GM12872 (cell line): ENCODE measurements at regions not wholly inside any gene's neighbourhood (a gene's known extent, or its start where the extent isn't known, plus 50 kb on each side); places are given as distances from the start of the nearest gene placed in this dataset.

Experiments used
- TF ChIP-seq, protein P1 (sequence below): IDR thresholded peaks from 3 replicates; pipeline ENCODE4 v1.5.1; 2011; ENCODE audit warnings: low read depth, mild to moderate bottlenecking, low read length, moderate library complexity; ENCODE audit not compliant: insufficient read depth

DNA sequence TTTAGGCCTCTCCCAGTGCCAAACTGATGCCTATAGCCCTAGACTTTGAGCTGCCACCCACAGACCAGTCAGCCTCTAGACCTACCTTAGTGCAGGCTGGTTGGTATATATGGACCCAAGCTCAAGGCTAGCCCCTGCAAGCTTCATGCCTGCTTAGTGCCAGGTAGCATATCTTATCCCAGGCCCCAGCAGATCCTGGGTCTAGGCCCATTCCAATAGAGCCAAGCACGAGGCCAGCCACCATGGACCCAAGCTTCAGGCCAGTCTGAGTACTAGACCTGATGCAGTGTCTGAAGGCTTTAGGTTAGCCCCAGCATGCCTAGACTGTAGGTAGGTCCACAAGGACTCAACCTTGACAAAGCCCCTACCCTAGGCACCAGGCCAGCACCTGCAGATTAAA is 1081.7 kb downstream of the JRKL start:
- TF ChIP-seq, protein P1, sequence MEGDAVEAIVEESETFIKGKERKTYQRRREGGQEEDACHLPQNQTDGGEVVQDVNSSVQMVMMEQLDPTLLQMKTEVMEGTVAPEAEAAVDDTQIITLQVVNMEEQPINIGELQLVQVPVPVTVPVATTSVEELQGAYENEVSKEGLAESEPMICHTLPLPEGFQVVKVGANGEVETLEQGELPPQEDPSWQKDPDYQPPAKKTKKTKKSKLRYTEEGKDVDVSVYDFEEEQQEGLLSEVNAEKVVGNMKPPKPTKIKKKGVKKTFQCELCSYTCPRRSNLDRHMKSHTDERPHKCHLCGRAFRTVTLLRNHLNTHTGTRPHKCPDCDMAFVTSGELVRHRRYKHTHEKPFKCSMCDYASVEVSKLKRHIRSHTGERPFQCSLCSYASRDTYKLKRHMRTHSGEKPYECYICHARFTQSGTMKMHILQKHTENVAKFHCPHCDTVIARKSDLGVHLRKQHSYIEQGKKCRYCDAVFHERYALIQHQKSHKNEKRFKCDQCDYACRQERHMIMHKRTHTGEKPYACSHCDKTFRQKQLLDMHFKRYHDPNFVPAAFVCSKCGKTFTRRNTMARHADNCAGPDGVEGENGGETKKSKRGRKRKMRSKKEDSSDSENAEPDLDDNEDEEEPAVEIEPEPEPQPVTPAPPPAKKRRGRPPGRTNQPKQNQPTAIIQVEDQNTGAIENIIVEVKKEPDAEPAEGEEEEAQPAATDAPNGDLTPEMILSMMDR = no peak

DNA sequence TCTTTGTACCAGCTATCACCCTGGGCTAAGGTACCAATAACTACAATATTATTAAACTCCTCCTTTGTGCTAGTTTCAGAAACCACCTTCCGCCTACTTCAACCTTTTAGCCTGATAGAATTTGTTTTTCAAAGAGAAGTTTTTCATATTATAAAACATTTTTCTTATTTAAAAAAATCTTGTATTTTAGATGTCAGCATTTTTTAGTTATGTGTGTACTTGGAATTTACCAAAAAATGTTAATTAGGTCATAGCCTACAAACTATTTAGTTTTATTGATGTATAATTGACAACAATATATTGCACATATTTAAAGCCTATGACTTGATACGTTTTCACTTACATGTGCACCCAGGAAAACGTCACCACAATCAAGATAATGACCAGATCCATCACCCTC is 1097.6 kb downstream of the JRKL start:
- TF ChIP-seq, protein P1 = no peak

DNA sequence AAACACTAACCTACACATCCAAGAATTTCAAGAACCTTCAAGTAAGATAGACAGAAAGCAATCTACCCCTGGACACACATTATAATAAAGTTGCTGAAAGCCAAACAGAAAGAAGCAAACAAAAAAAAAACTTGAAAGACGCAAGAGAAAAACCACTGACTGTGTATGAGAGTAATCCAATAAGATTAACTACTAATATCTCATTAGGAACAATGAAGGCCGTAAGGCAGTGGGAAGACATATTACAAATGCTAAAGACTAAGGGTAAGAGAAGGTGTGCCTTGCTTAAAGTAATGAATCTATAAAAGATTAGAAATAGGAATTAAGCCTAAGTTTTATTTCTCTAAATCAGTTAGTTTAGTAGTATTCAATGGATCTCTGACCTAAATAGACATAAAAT is 1109.1 kb downstream of the JRKL start:
- TF ChIP-seq, protein P1 = no peak

DNA sequence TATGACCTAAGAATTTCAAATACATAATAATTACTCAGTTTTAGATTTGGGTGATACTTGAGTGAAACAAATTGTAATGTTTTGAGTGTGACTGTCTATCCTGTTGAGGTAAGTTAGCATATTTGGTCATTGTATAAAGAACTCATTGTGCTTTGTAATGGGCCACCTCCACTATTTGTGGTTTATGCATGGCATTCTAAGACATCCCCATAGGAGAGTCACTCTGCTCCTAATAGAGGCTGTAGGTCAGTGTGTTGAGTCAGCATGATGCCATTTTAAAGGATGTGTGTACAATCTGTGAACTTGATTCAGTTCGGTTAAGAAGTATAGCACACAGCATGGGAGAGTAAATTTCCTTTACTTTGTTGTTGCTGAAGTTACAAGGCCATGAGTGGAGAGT is 1112.4 kb downstream of the JRKL start:
- TF ChIP-seq, protein P1 = no peak

DNA sequence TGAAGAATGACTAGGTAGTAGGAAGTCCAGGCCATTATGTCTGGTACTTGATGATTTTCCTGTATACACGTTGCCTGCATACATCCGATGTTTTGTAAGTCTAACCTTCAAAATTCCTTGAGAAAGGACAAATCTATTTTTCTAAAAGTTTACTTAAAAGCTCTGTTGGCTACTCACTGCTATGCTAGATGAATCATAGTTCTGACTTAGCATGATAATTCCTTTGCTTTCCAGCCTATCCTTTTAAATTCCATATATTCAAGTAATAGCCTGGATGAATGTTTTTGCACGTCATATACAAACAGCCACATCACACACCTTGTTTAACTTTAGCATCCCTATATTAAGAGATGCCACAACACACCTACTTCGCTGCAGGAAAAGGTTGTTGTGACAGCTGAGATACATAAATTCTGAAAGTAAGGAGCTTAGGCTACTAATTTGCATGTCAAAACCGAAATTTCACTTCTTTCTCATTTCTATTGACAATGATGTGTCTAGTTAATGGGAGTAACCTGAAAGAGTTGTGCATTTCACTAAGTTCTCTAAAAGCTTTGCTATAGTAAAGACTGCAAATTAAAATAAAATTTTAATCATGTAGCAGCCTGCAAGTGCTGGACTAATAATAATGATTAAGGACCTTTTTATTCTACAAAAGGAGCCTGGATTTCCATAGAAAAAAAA is 1116.4 kb downstream of the JRKL start:
- TF ChIP-seq, protein P1 = no peak

DNA sequence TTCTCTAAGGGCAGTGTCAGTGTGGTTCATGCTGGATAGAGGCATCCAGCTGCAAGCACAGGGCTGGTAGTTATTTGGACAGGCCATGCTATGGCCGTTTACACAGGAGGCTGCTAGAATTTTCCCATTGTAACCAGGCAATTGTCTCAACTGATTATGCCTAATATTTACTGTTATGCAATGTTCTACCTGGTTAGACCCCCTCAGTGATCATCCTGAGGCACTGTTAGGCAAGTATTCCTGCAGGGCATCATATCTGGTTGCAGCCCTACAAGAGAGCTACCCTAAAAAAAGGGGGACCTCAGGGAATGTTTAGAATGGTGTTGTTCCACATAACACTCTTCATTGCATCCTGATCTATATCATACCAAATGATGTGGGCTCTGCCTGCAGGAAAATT is 1124.6 kb downstream of the JRKL start:
- TF ChIP-seq, protein P1 = no peak

DNA sequence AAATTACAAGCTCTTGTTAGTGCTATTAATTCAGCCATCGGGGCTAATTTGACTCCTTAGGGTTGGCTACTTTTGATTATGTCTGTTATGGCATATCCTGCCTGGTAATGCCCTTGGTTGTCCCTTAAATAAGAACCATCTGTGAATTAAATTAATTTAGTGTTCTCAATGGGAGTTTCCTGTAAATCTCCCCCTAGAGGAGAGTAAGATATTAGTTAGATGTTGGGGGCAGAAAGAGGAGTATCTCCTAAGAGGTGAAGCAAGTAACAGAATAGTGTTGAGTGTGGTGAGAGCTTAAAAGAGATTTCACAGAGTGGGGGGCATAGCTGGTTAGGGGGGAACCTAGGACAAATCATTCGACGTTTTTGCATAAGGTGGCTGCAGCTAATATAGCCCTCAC is 1126.9 kb downstream of the JRKL start:
- TF ChIP-seq, protein P1 = no peak

DNA sequence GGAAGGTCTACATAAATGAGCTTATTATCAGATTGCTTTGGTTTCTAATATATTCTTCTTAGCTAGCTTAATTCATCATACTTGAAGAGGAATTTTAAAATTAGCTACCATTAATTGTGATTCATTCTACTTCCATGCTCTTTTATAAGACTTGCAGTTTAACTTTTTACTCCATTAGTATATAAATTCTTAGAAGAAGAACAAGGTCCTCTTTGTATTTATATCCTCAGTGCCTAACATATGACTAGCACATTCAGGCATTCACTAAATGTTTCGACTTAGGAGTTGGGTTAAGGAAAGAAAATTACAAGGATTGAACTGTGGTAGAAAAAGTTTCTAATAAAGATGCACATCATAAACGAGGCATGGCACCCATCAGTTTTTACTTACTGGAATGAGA is 1135.5 kb downstream of the JRKL start:
- TF ChIP-seq, protein P1 = no peak
